Upper lobe of left lung (tissue), 6 donors: ENCODE measurements at regions not wholly inside any gene's neighbourhood (a gene's known extent, or its start where the extent isn't known, plus 50 kb on each side); places are given as distances from the start of the nearest gene placed in this dataset.

Source experiments
- ATAC-seq, 2 donors: fragments of 200-7000 bp; cut with Tn5 transposase; one replicate each; pipeline ENCODE4 v1.9.1; 2022; ENCODE audit warnings: mild to moderate bottlenecking in 2 of 2, moderate library complexity in 2 of 2; ENCODE audit not compliant: low FRiP score in 2 of 2
- DNase-seq, 2 donors: peaks; one replicate each; pipeline ENCODE4 v3.0.0-alpha.2; 2019 to 2020
- H3K27ac ChIP-seq, 4 donors: fragments of 200-600 bp; sonication (generic); one replicate each; pipeline ENCODE4 v1.5.1; 2016 to 2019
- H3K27me3 ChIP-seq, 4 donors: fragments of 200-600 bp; sonication (generic); one replicate each; pipeline ENCODE4 v1.5.1; 2017 to 2019
- H3K36me3 ChIP-seq, 4 donors: fragments of 200-600 bp; sonication (generic); one replicate each; pipeline ENCODE4 v1.5.1; 2016 to 2019
- H3K4me1 ChIP-seq, 4 donors: fragments of 200-600 bp; sonication (generic); one replicate each; pipeline ENCODE4 v1.5.1; 2018 to 2019
- H3K4me3 ChIP-seq, 4 donors: fragments of 200-600 bp; sonication (generic); one replicate each; pipeline ENCODE4 v1.5.1; 2017 to 2019; ENCODE audit warnings: mild to moderate bottlenecking in 2 of 4, moderate library complexity in 1 of 4
- H3K9me3 ChIP-seq, 4 donors: fragments of 200-600 bp; sonication (generic); one replicate each; pipeline ENCODE4 v1.5.1; 2018 to 2019
- CTCF ChIP-seq, 6 experiments: fragments of 450-650 bp in 4 of 6; fragments of 200-600 bp in 2 of 6; sonication (generic) in 2 of 6; IDR thresholded peaks; one replicate each; pipeline ENCODE4 v1.5.1; 2016 to 2019; ENCODE audit warnings: antibody characterized with exemption in 6 of 6
- EP300 ChIP-seq, 4 donors: sonication (generic); formaldehyde crosslinking; IDR thresholded peaks; one replicate each; pipeline ENCODE4 v1.5.1; 2017; ENCODE audit warnings: antibody characterized with exemption in 4 of 4, control low read depth in 2 of 4
- POLR2A ChIP-seq, 4 donors: fragments of 450-650 bp; IDR thresholded peaks; one replicate each; pipeline ENCODE4 v1.5.1; 2016 to 2017; ENCODE audit warnings: antibody characterized with exemption in 4 of 4, mild to moderate bottlenecking in 2 of 4
- POLR2AphosphoS5 ChIP-seq, 2 donors: sonication (generic); formaldehyde crosslinking; IDR thresholded peaks; one replicate each; pipeline ENCODE4 v1.5.1; 2017; ENCODE audit warnings: antibody characterized with exemption in 2 of 2
- WGBS, 2 donors: methylation state at CpG; one replicate each; pipeline ENCODE4 v1.1.5; 2017 to 2018; 5-methylcytosine and 5-hydroxymethylcytosine counted together
- donor health status: DM: no; HTN: no; CAD: no; lungs with moderate emphysema.
- donor health status: DM: no; HTN: yes; CAD: no; lungs with severe emphysema.

GRCh38 chr13:91278888-91279287, 68.6 kb upstream of the MIR17HG start:
- no peak overlapping the region for H3K4me3 ChIP-seq

GRCh38 chr13:91280801-91281200, 66.7 kb upstream of the MIR17HG start:
- Histone ChIP-seq H3K27me3 (no peaks in the 10 kb centered on the region), H3K36me3 (no peaks in the 10 kb centered on the region), H3K4me1 (no peaks in the 10 kb centered on the region), H3K27ac (no peak overlapping the region), H3K4me3 (no peak overlapping the region), H3K9me3 (no peaks in the 10 kb centered on the region)
- ATAC-seq (no peak), DNase-seq (no peak)
- TF ChIP-seq EP300 (IDR thresholded peaks at IDR 0.05) (no peak), POLR2A (IDR thresholded peaks at IDR 0.05) (no peak), POLR2AphosphoS5 (IDR thresholded peaks at IDR 0.05) (no peak), CTCF (IDR thresholded peaks at IDR 0.05) (no peak)
- 24 to 36% methylated on average over 2 of the region's 2 CpGs for WGBS, 2 donors

More at GRCh38 chr13:91278888-91279287, 68.6 kb upstream of the MIR17HG start:
- 63 to 79% methylated on average over 2 of the region's 2 CpGs for WGBS, 2 donors
- Histone ChIP-seq H3K36me3 (no peaks in the 10 kb centered on the region), H3K9me3 (no peaks in the 10 kb centered on the region), H3K4me1 (no peaks in the 10 kb centered on the region), H3K27ac (no peak overlapping the region), H3K27me3 (no peaks in the 10 kb centered on the region)
- DNase-seq (no peak), ATAC-seq (no peak)
- TF ChIP-seq POLR2AphosphoS5 (IDR thresholded peaks at IDR 0.05) (no peak), EP300 (IDR thresholded peaks at IDR 0.05) (no peak), POLR2A (IDR thresholded peaks at IDR 0.05) (no peak), CTCF (IDR thresholded peaks at IDR 0.05) (no peak)

GRCh38 chr13:91284335-91284734, 63.2 kb upstream of the MIR17HG start:
- no peaks in the 10 kb centered on the region for H3K4me1 ChIP-seq
- no peak overlapping the region for H3K27ac ChIP-seq
- ATAC-seq (no peak), DNase-seq (no peak)
- no peaks in the 10 kb centered on the region for H3K9me3 ChIP-seq
- no peaks in the 10 kb centered on the region for H3K36me3 ChIP-seq
- TF ChIP-seq POLR2A (IDR thresholded peaks at IDR 0.05) = no peak
- TF ChIP-seq CTCF (IDR thresholded peaks at IDR 0.05) = no peak
- no peak for TF ChIP-seq EP300 (IDR thresholded peaks at IDR 0.05)
- no peak for TF ChIP-seq POLR2AphosphoS5 (IDR thresholded peaks at IDR 0.05)
- 91 to 94% methylated on average over 10 of the region's 10 CpGs for WGBS, 2 donors
- no peaks in the 10 kb centered on the region for H3K27me3 ChIP-seq
- no peak overlapping the region for H3K4me3 ChIP-seq

- DNase-seq (no peak), ATAC-seq (no peak)
- Histone ChIP-seq H3K27ac (no peak overlapping the region), H3K9me3 (no peaks in the 10 kb centered on the region), H3K27me3 (no peaks in the 10 kb centered on the region), H3K4me3 (no peak overlapping the region), H3K36me3 (no peaks in the 10 kb centered on the region), H3K4me1 (no peaks in the 10 kb centered on the region)
- WGBS, 2 donors = 88 to 95% methylated on average over 1 of the region's 1 CpG
- no peak for TF ChIP-seq POLR2AphosphoS5 (IDR thresholded peaks at IDR 0.05)
- TF ChIP-seq POLR2A (IDR thresholded peaks at IDR 0.05) = no peak
- TF ChIP-seq CTCF (IDR thresholded peaks at IDR 0.05) = no peak
- no peak for TF ChIP-seq EP300 (IDR thresholded peaks at IDR 0.05)
Measured at GRCh38 chr13:91286317-91286716, 61.2 kb upstream of the MIR17HG start.

- no peak overlapping the region for H3K27ac ChIP-seq
- no peaks in the 10 kb centered on the region for H3K9me3 ChIP-seq
- ATAC-seq (no peak), DNase-seq (no peak)
- H3K36me3 ChIP-seq = no peaks in the 10 kb centered on the region
- no peak for TF ChIP-seq POLR2AphosphoS5 (IDR thresholded peaks at IDR 0.05)
- no peak for TF ChIP-seq POLR2A (IDR thresholded peaks at IDR 0.05)
- no peak for TF ChIP-seq CTCF (IDR thresholded peaks at IDR 0.05)
- TF ChIP-seq EP300 (IDR thresholded peaks at IDR 0.05) = no peak
- H3K4me1 ChIP-seq = no peaks in the 10 kb centered on the region
- no peaks in the 10 kb centered on the region for H3K27me3 ChIP-seq
- no peak overlapping the region for H3K4me3 ChIP-seq
- WGBS, 2 donors = 89 to 96% methylated on average over 2 of the region's 2 CpGs
Measured at GRCh38 chr13:91291078-91291477, 56.4 kb upstream of the MIR17HG start.
